Gastroesophageal sphincter (tissue), 3 donors: ENCODE measurements at regions not wholly inside any gene's neighbourhood (a gene's known extent, or its start where the extent isn't known, plus 50 kb on each side); places are given as distances from the start of the nearest gene placed in this dataset.

Source experiments
- CTCF ChIP-seq, 4 experiments: fragments of 200-600 bp in 2 of 4; fragments of 450-650 bp in 2 of 4; sonication (generic) in 1 of 4; IDR thresholded peaks; one replicate each; pipeline ENCODE4 v1.5.1; 2017 to 2019; ENCODE audit warnings: antibody characterized with exemption in 4 of 4, mild to moderate bottlenecking in 2 of 4, moderate library complexity in 2 of 4
- EP300 ChIP-seq: sonication (generic); formaldehyde crosslinking; IDR thresholded peaks from one replicate; pipeline ENCODE4 v1.6.1; 2017; ENCODE audit warnings: antibody characterized with exemption, mild to moderate bottlenecking
- POLR2A ChIP-seq, 2 donors: fragments of 450-650 bp; IDR thresholded peaks; one replicate each; pipeline ENCODE4 v1.6.1; 2017; ENCODE audit warnings: antibody characterized with exemption in 2 of 2, mild to moderate bottlenecking in 2 of 2, moderate library complexity in 1 of 2
- POLR2AphosphoS5 ChIP-seq: sonication (generic); formaldehyde crosslinking; IDR thresholded peaks from one replicate; pipeline ENCODE4 v1.6.1; 2017; ENCODE audit warnings: antibody characterized with exemption

DNA sequence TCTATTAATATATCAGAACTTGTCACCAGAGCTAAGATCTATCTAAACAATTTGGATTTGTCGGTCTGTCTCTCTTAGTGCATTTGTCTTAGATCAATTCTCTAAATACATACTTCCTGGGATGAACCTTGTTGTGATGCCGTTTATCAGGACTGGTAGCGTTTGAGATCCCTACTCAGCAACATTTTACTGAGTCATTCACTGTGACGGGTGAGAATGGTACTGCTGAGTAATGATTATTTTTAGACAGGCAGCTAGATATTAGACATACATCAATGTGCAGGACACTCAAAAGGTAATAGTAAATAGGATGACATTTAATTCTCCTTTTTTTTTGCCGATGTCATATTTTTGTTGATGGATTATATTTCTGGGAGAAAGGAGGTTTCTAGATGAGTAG, 209.0 kb downstream of the CSNK1G3 start:
- TF ChIP-seq CTCF (IDR thresholded peaks at IDR 0.05) (no peak), POLR2A (IDR thresholded peaks at IDR 0.05) (no peak), POLR2AphosphoS5 (no peak), EP300 (no peak)
